Neural progenitor cell (in vitro differentiated cells): ENCODE measurements at regions not wholly inside any gene's neighbourhood (a gene's known extent, or its start where the extent isn't known, plus 50 kb on each side); places are given as distances from the start of the nearest gene placed in this dataset.

ENCODE experiments used
- DNase-seq: peaks from one replicate; pipeline ENCODE4 v3.0.0-alpha.2; 2016; ENCODE audit warnings: low spot score
- H2AFZ ChIP-seq: fragments of 200-600 bp; sonication (generic); replicated peaks from 2 replicates; pipeline ENCODE4 v1.6.1; 2016; ENCODE audit warnings: antibody characterized with exemption
- H3F3A ChIP-seq: fragments of 200-600 bp; sonication (generic); 2 replicates; pipeline ENCODE4 v1.6.1; 2016; ENCODE audit warnings: antibody characterized with exemption, low read depth
- H3K27ac ChIP-seq: fragments of 200-600 bp; sonication (generic); 2 replicates; pipeline ENCODE4 v1.5.1; 2016; ENCODE audit warnings: mild to moderate bottlenecking
- H3K27me3 ChIP-seq: fragments of 200-600 bp; sonication (generic); 2 replicates; pipeline ENCODE4 v1.6.1; 2016; ENCODE audit warnings: mild to moderate bottlenecking, moderate library complexity
- H3K36me3 ChIP-seq: fragments of 200-600 bp; sonication (generic); 2 replicates; pipeline ENCODE4 v1.5.1; 2016
- H3K4me1 ChIP-seq: fragments of 200-600 bp; sonication (generic); 2 replicates; pipeline ENCODE4 v1.6.1; 2016; ENCODE audit warnings: mixed run types
- H3K4me2 ChIP-seq: fragments of 200-600 bp; sonication (generic); 2 replicates; pipeline ENCODE4 v1.6.1; 2016
- H3K4me3 ChIP-seq: fragments of 200-600 bp; sonication (generic); 2 replicates; pipeline ENCODE4 v1.5.1; 2016
- H3K79me2 ChIP-seq: fragments of 200-600 bp; sonication (generic); 2 replicates; pipeline ENCODE4 v1.6.1; 2016; ENCODE audit warnings: low read depth
- H3K9ac ChIP-seq: fragments of 200-600 bp; sonication (generic); 2 replicates; pipeline ENCODE4 v1.6.1; 2016
- H3K9me3 ChIP-seq: fragments of 200-600 bp; sonication (generic); 2 replicates; pipeline ENCODE4 v1.5.1; 2016; ENCODE audit warnings: low read depth
- H4K20me1 ChIP-seq: fragments of 200-600 bp; sonication (generic); 2 replicates; pipeline ENCODE4 v1.6.1; 2016; ENCODE audit warnings: low read depth
- H3K27ac Mint-ChIP-seq: 3 replicates; pipeline ENCODE4 v1.8.0; 2021; ENCODE audit warnings: mixed read lengths
- H3K27me3 Mint-ChIP-seq: 2 replicates; pipeline ENCODE4 v1.8.0; 2022; ENCODE audit warnings: low read depth, mild to moderate bottlenecking, inconsistent platforms, moderate library complexity, mixed read lengths; ENCODE audit not compliant: insufficient read depth
- H3K36me3 Mint-ChIP-seq: 3 replicates; pipeline ENCODE4 v1.8.0; 2021; ENCODE audit warnings: mixed read lengths
- H3K4me1 Mint-ChIP-seq: 3 replicates; pipeline ENCODE4 v1.8.0; 2021; ENCODE audit warnings: mixed read lengths
- H3K4me3 Mint-ChIP-seq: 3 replicates; pipeline ENCODE4 v1.8.0; 2021; ENCODE audit warnings: mild to moderate bottlenecking, moderate library complexity, mixed read lengths
- H3K9me3 Mint-ChIP-seq: 3 replicates; pipeline ENCODE4 v1.8.0; 2020; ENCODE audit warnings: mixed read lengths
- CTCF ChIP-seq: fragments of 200-600 bp; sonication (generic); IDR thresholded peaks from 2 replicates; pipeline ENCODE4 v1.5.1; 2017; ENCODE audit warnings: antibody characterized with exemption, mild to moderate bottlenecking
- EZH2 ChIP-seq: fragments of 200-600 bp; sonication (generic); IDR thresholded peaks from 2 replicates; pipeline ENCODE4 v1.6.1; 2017; ENCODE audit warnings: antibody characterized with exemption, mild to moderate bottlenecking, moderate library complexity
- EZH2phosphoT487 ChIP-seq: fragments of 200-600 bp; sonication (generic); IDR thresholded peaks from 2 replicates; pipeline ENCODE4 v1.6.1; 2017; ENCODE audit warnings: antibody characterized with exemption

GRCh38 chr12:91974541-91975085 is 171.0 kb downstream of the BTG1 start:
- Histone ChIP-seq H3K9ac (no peak overlapping the region), H3K36me3 (no peaks in the 10 kb centered on the region), H3K27ac (no peak overlapping the region), H3K4me3 (no peak overlapping the region), H4K20me1 (no peaks in the 10 kb centered on the region), H3K27me3 (no peaks in the 10 kb centered on the region), H3F3A (no peaks in the 10 kb centered on the region), H3K4me2 (no peak overlapping the region), H2AFZ (no peak overlapping the region), H3K4me1 (no peaks in the 10 kb centered on the region), H3K9me3 (no peaks in the 10 kb centered on the region), H3K79me2 (no peaks in the 10 kb centered on the region)
- TF ChIP-seq EZH2phosphoT487 (no peak), CTCF (no peak), EZH2 (no peak)
- peaks cover 5% of the 10 kb centered on the region for H3K36me3 Mint-ChIP-seq
- H3K27ac Mint-ChIP-seq, result no peak overlapping the region
- peaks cover 10% of the 10 kb centered on the region for H3K9me3 Mint-ChIP-seq
- no peak for DNase-seq
- peaks cover 2% of the 10 kb centered on the region for H3K4me1 Mint-ChIP-seq
- no peak overlapping the region for H3K4me3 Mint-ChIP-seq
- no peaks in the 10 kb centered on the region for H3K27me3 Mint-ChIP-seq

- Histone ChIP-seq H3K79me2 (no peaks in the 10 kb centered on the region), H3K4me1 (no peaks in the 10 kb centered on the region), H3K27me3 (no peaks in the 10 kb centered on the region), H3K9me3 (no peaks in the 10 kb centered on the region), H4K20me1 (no peaks in the 10 kb centered on the region), H3F3A (no peaks in the 10 kb centered on the region), H2AFZ (no peak overlapping the region), H3K36me3 (no peaks in the 10 kb centered on the region), H3K4me2 (no peak overlapping the region), H3K9ac (no peak overlapping the region), H3K4me3 (no peak overlapping the region), H3K27ac (no peak overlapping the region)
- H3K4me3 Mint-ChIP-seq, result no peak overlapping the region
- no peak overlapping the region for H3K27ac Mint-ChIP-seq
- peaks cover 5% of the 10 kb centered on the region for H3K36me3 Mint-ChIP-seq
- TF ChIP-seq EZH2 (no peak), EZH2phosphoT487 (no peak), CTCF (no peak)
- no peaks in the 10 kb centered on the region for H3K27me3 Mint-ChIP-seq
- peaks cover 14% of the 10 kb centered on the region for H3K9me3 Mint-ChIP-seq
- peaks cover 5% of the 10 kb centered on the region for H3K4me1 Mint-ChIP-seq
- no peak for DNase-seq
Observed at GRCh38 chr12:91973813-91974212, 171.8 kb downstream of the BTG1 start.

GRCh38 chr12:91972896-91973295 is 172.8 kb downstream of the BTG1 start:
- no peaks in the 10 kb centered on the region for H3K4me1 ChIP-seq
- no peak overlapping the region for H3K9ac ChIP-seq
- peaks cover 5% of the 10 kb centered on the region for H3K4me1 Mint-ChIP-seq
- H3K36me3 Mint-ChIP-seq, result peaks cover 5% of the 10 kb centered on the region
- TF ChIP-seq EZH2 (no peak), EZH2phosphoT487 (no peak), CTCF (no peak)
- no peaks in the 10 kb centered on the region for H4K20me1 ChIP-seq
- H3F3A ChIP-seq, result no peaks in the 10 kb centered on the region
- no peak for DNase-seq
- H3K4me3 Mint-ChIP-seq, result no peak overlapping the region
- no peaks in the 10 kb centered on the region for H3K36me3 ChIP-seq
- no peak overlapping the region for H3K27ac Mint-ChIP-seq
- peaks cover 14% of the 10 kb centered on the region for H3K9me3 Mint-ChIP-seq
- no peak overlapping the region for H2AFZ ChIP-seq
- no peaks in the 10 kb centered on the region for H3K27me3 Mint-ChIP-seq
- no peak overlapping the region for H3K4me2 ChIP-seq
- H3K27me3 ChIP-seq, result no peaks in the 10 kb centered on the region
- no peaks in the 10 kb centered on the region for H3K9me3 ChIP-seq
- no peak overlapping the region for H3K4me3 ChIP-seq
- H3K79me2 ChIP-seq, result no peaks in the 10 kb centered on the region
- H3K27ac ChIP-seq, result no peak overlapping the region
